NT2/D1 (cell line): ENCODE measurements at regions not wholly inside any gene's neighbourhood (a gene's known extent, or its start where the extent isn't known, plus 50 kb on each side); places are given as distances from the start of the nearest gene placed in this dataset.

Experiments used
- DNase-seq: peaks from one replicate; pipeline ENCODE4 v3.0.0-alpha.2; 2011; ENCODE audit warnings: low read depth, low spot score
- H3K27me3 ChIP-seq: 2 replicates; pipeline ENCODE4 v1.6.0; 2011; ENCODE audit warnings: mild to moderate bottlenecking; ENCODE audit not compliant: insufficient read length, insufficient read depth
- H3K36me3 ChIP-seq: 2 replicates; pipeline ENCODE4 v1.6.1; 2011; ENCODE audit warnings: mild to moderate bottlenecking, low read length, mixed read lengths; ENCODE audit not compliant: insufficient read depth, insufficient read length
- H3K4me1 ChIP-seq: 2 replicates; pipeline ENCODE4 v1.5.1; 2011; ENCODE audit not compliant: insufficient read depth, insufficient read length
- H3K4me3 ChIP-seq: 2 replicates; pipeline ENCODE4 v1.5.1; 2011; ENCODE audit warnings: low read depth; ENCODE audit not compliant: insufficient read length
- H3K9ac ChIP-seq: 2 replicates; pipeline ENCODE4 v1.6.0; 2011; ENCODE audit warnings: low read depth; ENCODE audit not compliant: insufficient read length
- H3K9me3 ChIP-seq: 2 replicates; pipeline ENCODE4 v1.5.1; 2011; ENCODE audit warnings: mild to moderate bottlenecking, low read length; ENCODE audit not compliant: insufficient read depth
- SUZ12 ChIP-seq: IDR thresholded peaks from 2 replicates; pipeline ENCODE4 v1.6.1; 2011; ENCODE audit not compliant: insufficient read length, insufficient read depth; ENCODE audit errors: extremely low read depth
- YY1 ChIP-seq: IDR thresholded peaks from 2 replicates; pipeline ENCODE4 v1.6.1; 2011; ENCODE audit not compliant: insufficient read length, insufficient read depth
- ZNF274 ChIP-seq: IDR thresholded peaks from 2 replicates; pipeline ENCODE4 v1.6.1; 2011; ENCODE audit warnings: mild to moderate bottlenecking, low read depth, low read length

- TF ChIP-seq YY1 = no peak
- TF ChIP-seq ZNF274 = no peak
- no peak for TF ChIP-seq SUZ12
- peaks cover 4% of the 10 kb centered on the region for H3K27me3 ChIP-seq
- H3K9ac ChIP-seq = no peak overlapping the region
- H3K36me3 ChIP-seq = no peaks in the 10 kb centered on the region
- no peak for DNase-seq
- H3K9me3 ChIP-seq = no peaks in the 10 kb centered on the region
- no peak overlapping the region for H3K4me3 ChIP-seq
- H3K4me1 ChIP-seq = no peaks in the 10 kb centered on the region
Observed at GRCh38 chr9:79357194-79357593, 214.6 kb upstream of the TLE4 start.

GRCh38 chr9:79357616-79358015 lies 214.1 kb upstream of the TLE4 start:
- TF ChIP-seq ZNF274 (no peak), YY1 (no peak), SUZ12 (no peak)

GRCh38 chr9:79360387-79361347 lies 211.1 kb upstream of the TLE4 start:
- no peak overlapping the region for H3K9ac ChIP-seq
- DNase-seq = peak; percentile 49
- TF ChIP-seq SUZ12 = no peak

More at GRCh38 chr9:79357616-79358015, 214.1 kb upstream of the TLE4 start:
- Histone ChIP-seq H3K4me1 (no peaks in the 10 kb centered on the region), H3K27me3 (peaks cover 4% of the 10 kb centered on the region), H3K4me3 (no peak overlapping the region), H3K9ac (no peak overlapping the region), H3K9me3 (no peaks in the 10 kb centered on the region), H3K36me3 (no peaks in the 10 kb centered on the region)
- no peak for DNase-seq

GRCh38 chr9:79362100-79363081 lies 209.4 kb upstream of the TLE4 start:
- H3K36me3 ChIP-seq = no peaks in the 10 kb centered on the region
- no peak for DNase-seq
- H3K27me3 ChIP-seq = peaks cover 4% of the 10 kb centered on the region
- H3K4me3 ChIP-seq = no peak overlapping the region
- no peak for TF ChIP-seq YY1
- no peak for TF ChIP-seq ZNF274
- TF ChIP-seq SUZ12 = no peak
- no peak overlapping the region for H3K9ac ChIP-seq
- H3K9me3 ChIP-seq = no peaks in the 10 kb centered on the region
- H3K4me1 ChIP-seq = no peaks in the 10 kb centered on the region

More at GRCh38 chr9:79360387-79361347, 211.1 kb upstream of the TLE4 start:
- no peaks in the 10 kb centered on the region for H3K36me3 ChIP-seq
- no peaks in the 10 kb centered on the region for H3K4me1 ChIP-seq
- no peaks in the 10 kb centered on the region for H3K9me3 ChIP-seq
- peaks cover 4% of the 10 kb centered on the region for H3K27me3 ChIP-seq
- H3K4me3 ChIP-seq = no peak overlapping the region

- TF ChIP-seq ZNF274 (no peak), SUZ12 (no peak), YY1 (no peak)
- no peaks in the 10 kb centered on the region for H3K27me3 ChIP-seq
- H3K36me3 ChIP-seq = no peaks in the 10 kb centered on the region
- no peak overlapping the region for H3K4me3 ChIP-seq
- no peak for DNase-seq
- H3K4me1 ChIP-seq = no peaks in the 10 kb centered on the region
- no peaks in the 10 kb centered on the region for H3K9me3 ChIP-seq
- no peak overlapping the region for H3K9ac ChIP-seq
Observed at GRCh38 chr9:79369676-79370075, 202.1 kb upstream of the TLE4 start.

- Histone ChIP-seq H3K9me3 (no peaks in the 10 kb centered on the region), H3K27me3 (no peaks in the 10 kb centered on the region), H3K4me3 (no peak overlapping the region), H3K36me3 (no peaks in the 10 kb centered on the region), H3K9ac (no peak overlapping the region), H3K4me1 (no peaks in the 10 kb centered on the region)
- TF ChIP-seq ZNF274 (no peak), YY1 (no peak), SUZ12 (no peak)
- DNase-seq = no peak
Observed at GRCh38 chr9:79371301-79371700, 200.5 kb upstream of the TLE4 start.

GRCh38 chr9:79371948-79372555 lies 199.7 kb upstream of the TLE4 start:
- no peak for TF ChIP-seq ZNF274
- no peak overlapping the region for H3K9ac ChIP-seq
- no peak for DNase-seq
- no peaks in the 10 kb centered on the region for H3K4me1 ChIP-seq
- H3K36me3 ChIP-seq = no peaks in the 10 kb centered on the region
- no peak overlapping the region for H3K4me3 ChIP-seq
- H3K27me3 ChIP-seq = no peaks in the 10 kb centered on the region
- no peaks in the 10 kb centered on the region for H3K9me3 ChIP-seq
